ENCODE measurements at regions not wholly inside any gene's neighbourhood (a gene's known extent, or its start where the extent isn't known, plus 50 kb on each side); places are given as distances from the start of the nearest gene placed in this dataset.

- Histone ChIP-seq H2BK5ac (ENCODE audit: low read length) (no peak overlapping the region), H3K9ac (ENCODE audit: low read length) (no peak overlapping the region), H3K4me2 (ENCODE audit: low read length) (no peak overlapping the region), H4K5ac (ENCODE audit: low read length) (no peak overlapping the region), H3K36me3 (ENCODE audit: control insufficient read depth, insufficient read depth, low read length) (no peaks in the 10 kb centered on the region), H3K4me3 (ENCODE audit: low read length) (no peak overlapping the region), H3K23ac (ENCODE audit: low read length) (no peak overlapping the region), H3K56ac (ENCODE audit: low read length) (no peak overlapping the region), H3K27ac (ENCODE audit: low read depth, low read length) (no peak overlapping the region), H3K79me1 (ENCODE audit: low read length) (no peaks in the 10 kb centered on the region), H3K27me3 (ENCODE audit: insufficient read depth, low read length, poor library complexity) (no peaks in the 10 kb centered on the region), H2AK5ac (ENCODE audit: low read length) (no peak overlapping the region), H3K79me2 (ENCODE audit: control insufficient read depth, insufficient read depth, low read length) (no peaks in the 10 kb centered on the region), H4K8ac (ENCODE audit: low read depth, low read length) (no peak overlapping the region), H2BK15ac (replicated peaks; ENCODE audit: low read depth) (no peak overlapping the region), H3K4ac (ENCODE audit: low read depth, low read length) (no peak overlapping the region), H2BK120ac (ENCODE audit: low read depth, low read length) (no peak overlapping the region), H3K18ac (ENCODE audit: low read length) (no peak overlapping the region), H3K4me1 (ENCODE audit: control insufficient read depth, low read depth, low read length) (no peaks in the 10 kb centered on the region)
- DNase-seq = no peak
- WGBS (ENCODE audit: extremely low coverage, insufficient coverage, low lambda C conversion rate) = no CpG with 5 or more reads among the region's 5 CpGs
Observed at GRCh38 chr6:153767127-153767526, 271.9 kb upstream of the OPRM1 start.

- Histone ChIP-seq H4K5ac (ENCODE audit: low read length) (no peak overlapping the region), H3K27me3 (ENCODE audit: insufficient read depth, low read length, poor library complexity) (no peaks in the 10 kb centered on the region), H2AK5ac (ENCODE audit: low read length) (no peak overlapping the region), H3K23ac (ENCODE audit: low read length) (no peak overlapping the region), H3K36me3 (ENCODE audit: control insufficient read depth, insufficient read depth, low read length) (no peaks in the 10 kb centered on the region), H3K79me1 (ENCODE audit: low read length) (no peaks in the 10 kb centered on the region), H2BK15ac (replicated peaks; ENCODE audit: low read depth) (no peak overlapping the region), H3K79me2 (ENCODE audit: control insufficient read depth, insufficient read depth, low read length) (no peaks in the 10 kb centered on the region), H3K9ac (ENCODE audit: low read length) (no peak overlapping the region), H3K4me1 (ENCODE audit: control insufficient read depth, low read depth, low read length) (no peaks in the 10 kb centered on the region), H3K18ac (ENCODE audit: low read length) (no peak overlapping the region), H3K4me2 (ENCODE audit: low read length) (no peak overlapping the region), H3K4ac (ENCODE audit: low read depth, low read length) (no peak overlapping the region), H3K4me3 (ENCODE audit: low read length) (no peak overlapping the region), H3K27ac (ENCODE audit: low read depth, low read length) (no peak overlapping the region), H4K8ac (ENCODE audit: low read depth, low read length) (no peak overlapping the region), H2BK120ac (ENCODE audit: low read depth, low read length) (no peak overlapping the region), H3K56ac (ENCODE audit: low read length) (no peak overlapping the region), H2BK5ac (ENCODE audit: low read length) (no peak overlapping the region)
- no CpG with 5 or more reads among the region's 2 CpGs for WGBS (ENCODE audit: extremely low coverage, insufficient coverage, low lambda C conversion rate)
- no peak for DNase-seq
Observed at GRCh38 chr6:153758516-153758915, 280.5 kb upstream of the OPRM1 start.

GRCh38 chr6:153735761-153736160 is 303.3 kb upstream of the OPRM1 start:
- H3K79me1 ChIP-seq (ENCODE audit: low read length) = no peaks in the 10 kb centered on the region
- H3K4me1 ChIP-seq (ENCODE audit: control insufficient read depth, low read depth, low read length) = no peaks in the 10 kb centered on the region
- H2BK5ac ChIP-seq (ENCODE audit: low read length) = no peak overlapping the region
- H4K8ac ChIP-seq (ENCODE audit: low read depth, low read length) = no peak overlapping the region
- no peak overlapping the region for H3K18ac ChIP-seq (ENCODE audit: low read length)
- no peak overlapping the region for H2BK120ac ChIP-seq (ENCODE audit: low read depth, low read length)
- H3K4me2 ChIP-seq (ENCODE audit: low read length) = no peak overlapping the region
- H3K27ac ChIP-seq (ENCODE audit: low read depth, low read length) = no peak overlapping the region
- H3K79me2 ChIP-seq (ENCODE audit: control insufficient read depth, insufficient read depth, low read length) = no peaks in the 10 kb centered on the region
- no peak overlapping the region for H3K23ac ChIP-seq (ENCODE audit: low read length)
- H4K5ac ChIP-seq (ENCODE audit: low read length) = no peak overlapping the region
- no peak overlapping the region for H3K4ac ChIP-seq (ENCODE audit: low read depth, low read length)
- H3K9ac ChIP-seq (ENCODE audit: low read length) = no peak overlapping the region
- no peaks in the 10 kb centered on the region for H3K36me3 ChIP-seq (ENCODE audit: control insufficient read depth, insufficient read depth, low read length)
- no peak overlapping the region for H2AK5ac ChIP-seq (ENCODE audit: low read length)
- H3K27me3 ChIP-seq (ENCODE audit: insufficient read depth, low read length, poor library complexity) = no peaks in the 10 kb centered on the region
- no peak overlapping the region for H3K4me3 ChIP-seq (ENCODE audit: low read length)
- no peak for DNase-seq
- no peak overlapping the region for H3K56ac ChIP-seq (ENCODE audit: low read length)
- WGBS (ENCODE audit: extremely low coverage, insufficient coverage, low lambda C conversion rate) = no CpG with 5 or more reads among the region's 5 CpGs
- no peak overlapping the region for H2BK15ac ChIP-seq (replicated peaks; ENCODE audit: low read depth)

GRCh38 chr6:153729189-153729588 is 309.9 kb upstream of the OPRM1 start:
- Histone ChIP-seq H3K27me3 (ENCODE audit: insufficient read depth, low read length, poor library complexity) (no peaks in the 10 kb centered on the region), H2AK5ac (ENCODE audit: low read length) (no peak overlapping the region), H4K5ac (ENCODE audit: low read length) (no peak overlapping the region), H3K4me3 (ENCODE audit: low read length) (no peak overlapping the region), H3K56ac (ENCODE audit: low read length) (no peak overlapping the region), H3K4me2 (ENCODE audit: low read length) (no peak overlapping the region), H3K79me2 (ENCODE audit: control insufficient read depth, insufficient read depth, low read length) (no peaks in the 10 kb centered on the region), H3K27ac (ENCODE audit: low read depth, low read length) (no peak overlapping the region), H3K36me3 (ENCODE audit: control insufficient read depth, insufficient read depth, low read length) (no peaks in the 10 kb centered on the region), H2BK5ac (ENCODE audit: low read length) (no peak overlapping the region), H3K23ac (ENCODE audit: low read length) (no peak overlapping the region), H3K4ac (ENCODE audit: low read depth, low read length) (no peak overlapping the region), H3K9ac (ENCODE audit: low read length) (no peak overlapping the region), H4K8ac (ENCODE audit: low read depth, low read length) (no peak overlapping the region), H2BK120ac (ENCODE audit: low read depth, low read length) (no peak overlapping the region), H3K4me1 (ENCODE audit: control insufficient read depth, low read depth, low read length) (no peaks in the 10 kb centered on the region), H3K18ac (ENCODE audit: low read length) (no peak overlapping the region), H2BK15ac (replicated peaks; ENCODE audit: low read depth) (no peak overlapping the region), H3K79me1 (ENCODE audit: low read length) (no peaks in the 10 kb centered on the region)
- no peak for DNase-seq
- WGBS (ENCODE audit: extremely low coverage, insufficient coverage, low lambda C conversion rate) = no CpG with 5 or more reads among the region's 2 CpGs

- Histone ChIP-seq H3K4me2 (ENCODE audit: low read length) (no peak overlapping the region), H3K27ac (ENCODE audit: low read depth, low read length) (no peak overlapping the region), H3K79me1 (ENCODE audit: low read length) (no peaks in the 10 kb centered on the region), H3K79me2 (ENCODE audit: control insufficient read depth, insufficient read depth, low read length) (no peaks in the 10 kb centered on the region), H3K27me3 (ENCODE audit: insufficient read depth, low read length, poor library complexity) (no peaks in the 10 kb centered on the region), H3K9ac (ENCODE audit: low read length) (no peak overlapping the region), H2BK5ac (ENCODE audit: low read length) (no peak overlapping the region), H2BK15ac (replicated peaks; ENCODE audit: low read depth) (no peak overlapping the region), H2AK5ac (ENCODE audit: low read length) (no peak overlapping the region), H3K4me1 (ENCODE audit: control insufficient read depth, low read depth, low read length) (no peaks in the 10 kb centered on the region), H4K5ac (ENCODE audit: low read length) (no peak overlapping the region), H3K23ac (ENCODE audit: low read length) (no peak overlapping the region), H3K4ac (ENCODE audit: low read depth, low read length) (no peak overlapping the region), H3K4me3 (ENCODE audit: low read length) (no peak overlapping the region), H3K56ac (ENCODE audit: low read length) (no peak overlapping the region), H3K36me3 (ENCODE audit: control insufficient read depth, insufficient read depth, low read length) (no peaks in the 10 kb centered on the region), H3K18ac (ENCODE audit: low read length) (no peak overlapping the region), H2BK120ac (ENCODE audit: low read depth, low read length) (no peak overlapping the region), H4K8ac (ENCODE audit: low read depth, low read length) (no peak overlapping the region)
- no CpG with 5 or more reads among the region's 1 CpG for WGBS (ENCODE audit: extremely low coverage, insufficient coverage, low lambda C conversion rate)
- peak; percentile 69 for DNase-seq
Observed at GRCh38 chr6:153727885-153728284, 311.2 kb upstream of the OPRM1 start.

- Histone ChIP-seq H2BK5ac (ENCODE audit: low read length) (no peak overlapping the region), H3K18ac (ENCODE audit: low read length) (no peak overlapping the region), H3K4me2 (ENCODE audit: low read length) (no peak overlapping the region), H4K8ac (ENCODE audit: low read depth, low read length) (no peak overlapping the region), H3K79me1 (ENCODE audit: low read length) (no peaks in the 10 kb centered on the region), H2BK120ac (ENCODE audit: low read depth, low read length) (no peak overlapping the region), H3K9ac (ENCODE audit: low read length) (no peak overlapping the region), H3K36me3 (ENCODE audit: control insufficient read depth, insufficient read depth, low read length) (no peaks in the 10 kb centered on the region), H3K79me2 (ENCODE audit: control insufficient read depth, insufficient read depth, low read length) (no peaks in the 10 kb centered on the region), H3K27me3 (ENCODE audit: insufficient read depth, low read length, poor library complexity) (no peaks in the 10 kb centered on the region), H3K4me1 (ENCODE audit: control insufficient read depth, low read depth, low read length) (no peaks in the 10 kb centered on the region), H3K4ac (ENCODE audit: low read depth, low read length) (no peak overlapping the region), H4K5ac (ENCODE audit: low read length) (no peak overlapping the region), H3K56ac (ENCODE audit: low read length) (no peak overlapping the region), H3K27ac (ENCODE audit: low read depth, low read length) (no peak overlapping the region), H3K4me3 (ENCODE audit: low read length) (no peak overlapping the region), H3K23ac (ENCODE audit: low read length) (no peak overlapping the region), H2AK5ac (ENCODE audit: low read length) (no peak overlapping the region), H2BK15ac (replicated peaks; ENCODE audit: low read depth) (no peak overlapping the region)
- no CpG with 5 or more reads among the region's 3 CpGs for WGBS (ENCODE audit: extremely low coverage, insufficient coverage, low lambda C conversion rate)
- peak; percentile 22 for DNase-seq
Observed at GRCh38 chr6:153725456-153725855, 313.6 kb upstream of the OPRM1 start.

Data from mesendoderm (in vitro differentiated cells).